ENCODE measurements at regions not wholly inside any gene's neighbourhood (a gene's known extent, or its start where the extent isn't known, plus 50 kb on each side); places are given as distances from the start of the nearest gene placed in this dataset.
A peak's percentile ranks its signal among the peaks of the same experiment; 100 is the strongest.

- DNase-seq = no peak
Observed at GRCh38 chr1:108050158-108050557, 85.2 kb upstream of the VAV3 start.

- peak in 1 of 2 experiments; percentile 8 for DNase-seq
Observed at GRCh38 chr1:108049178-108049819, 84.3 kb upstream of the VAV3 start.

GRCh38 chr1:108048301-108049177, 83.6 kb upstream of the VAV3 start:
- DNase-seq = no peak

- no peak for DNase-seq
Observed at GRCh38 chr1:108047085-108047484, 82.1 kb upstream of the VAV3 start.

- DNase-seq = no peak
Observed at GRCh38 chr1:108046026-108046425, 81.0 kb upstream of the VAV3 start.

GRCh38 chr1:108045460-108045859, 80.5 kb upstream of the VAV3 start:
- DNase-seq = no peak

- no peak for DNase-seq
Observed at GRCh38 chr1:108044318-108044717, 79.3 kb upstream of the VAV3 start.

GRCh38 chr1:108043707-108044106, 78.7 kb upstream of the VAV3 start:
- no peak for DNase-seq

- DNase-seq = no peak
Observed at GRCh38 chr1:108042610-108043009, 77.6 kb upstream of the VAV3 start.

- no peak for DNase-seq
Observed at GRCh38 chr1:108041360-108042142, 76.6 kb upstream of the VAV3 start.

- DNase-seq = no peak
Observed at GRCh38 chr1:108038653-108039236, 73.8 kb upstream of the VAV3 start.

GRCh38 chr1:108036796-108037562, 72.0 kb upstream of the VAV3 start:
- DNase-seq = no peak

GRCh38 chr1:108034396-108034795, 69.4 kb upstream of the VAV3 start:
- no peak for DNase-seq

GRCh38 chr1:108033550-108033951, 68.6 kb upstream of the VAV3 start:
- DNase-seq = no peak

GRCh38 chr1:108028841-108029388, 63.9 kb upstream of the VAV3 start:
- DNase-seq = no peak

- no peak for DNase-seq
Observed at GRCh38 chr1:108027389-108027788, 62.4 kb upstream of the VAV3 start.

GRCh38 chr1:108017698-108018097, 52.7 kb upstream of the VAV3 start:
- DNase-seq = peak in 1 of 2 experiments; percentile 4

- peak; percentile 7 to 77 for DNase-seq
Observed at GRCh38 chr1:108016451-108016920, 51.5 kb upstream of the VAV3 start.

Data from SW 1271 (cell line).